Breast epithelium (tissue), 3 donors: ENCODE measurements at regions not wholly inside any gene's neighbourhood (a gene's known extent, or its start where the extent isn't known, plus 50 kb on each side); places are given as distances from the start of the nearest gene placed in this dataset.

Source experiments
- POLR2A ChIP-seq: fragments of 450-650 bp; IDR thresholded peaks from one replicate; pipeline ENCODE4 v1.6.1; 2016; ENCODE audit warnings: antibody characterized with exemption, mild to moderate bottlenecking, moderate library complexity
- TF ChIP-seq, protein P1 (sequence below), 3 donors: fragments of 450-650 bp; IDR thresholded peaks; one replicate each; pipeline ENCODE4 v1.5.1; 2016 to 2017; ENCODE audit warnings: antibody characterized with exemption in 3 of 3, mild to moderate bottlenecking in 3 of 3, moderate library complexity in 3 of 3

DNA sequence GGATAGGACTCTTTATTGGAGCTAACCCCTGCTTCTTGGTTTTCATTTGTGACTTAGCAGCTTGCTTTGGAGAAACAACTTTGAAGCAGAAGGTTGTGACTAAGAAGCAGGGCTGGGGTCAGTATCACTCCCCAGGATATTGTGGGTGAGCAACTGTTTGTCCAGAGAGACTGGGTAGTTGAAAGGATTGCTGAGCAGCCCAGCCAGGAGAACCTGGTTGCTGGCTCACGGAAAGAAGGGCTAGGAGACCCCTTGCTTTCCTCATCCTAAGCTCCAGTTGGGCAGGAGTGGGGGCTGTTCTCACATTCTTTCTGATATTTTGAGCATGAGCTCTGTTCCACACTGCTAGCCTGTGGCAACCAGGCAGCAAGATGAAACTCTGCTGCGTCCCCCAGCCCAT is 151.2 kb downstream of the CBLN1 start:
- TF ChIP-seq POLR2A, result no peak
- TF ChIP-seq, protein P1, sequence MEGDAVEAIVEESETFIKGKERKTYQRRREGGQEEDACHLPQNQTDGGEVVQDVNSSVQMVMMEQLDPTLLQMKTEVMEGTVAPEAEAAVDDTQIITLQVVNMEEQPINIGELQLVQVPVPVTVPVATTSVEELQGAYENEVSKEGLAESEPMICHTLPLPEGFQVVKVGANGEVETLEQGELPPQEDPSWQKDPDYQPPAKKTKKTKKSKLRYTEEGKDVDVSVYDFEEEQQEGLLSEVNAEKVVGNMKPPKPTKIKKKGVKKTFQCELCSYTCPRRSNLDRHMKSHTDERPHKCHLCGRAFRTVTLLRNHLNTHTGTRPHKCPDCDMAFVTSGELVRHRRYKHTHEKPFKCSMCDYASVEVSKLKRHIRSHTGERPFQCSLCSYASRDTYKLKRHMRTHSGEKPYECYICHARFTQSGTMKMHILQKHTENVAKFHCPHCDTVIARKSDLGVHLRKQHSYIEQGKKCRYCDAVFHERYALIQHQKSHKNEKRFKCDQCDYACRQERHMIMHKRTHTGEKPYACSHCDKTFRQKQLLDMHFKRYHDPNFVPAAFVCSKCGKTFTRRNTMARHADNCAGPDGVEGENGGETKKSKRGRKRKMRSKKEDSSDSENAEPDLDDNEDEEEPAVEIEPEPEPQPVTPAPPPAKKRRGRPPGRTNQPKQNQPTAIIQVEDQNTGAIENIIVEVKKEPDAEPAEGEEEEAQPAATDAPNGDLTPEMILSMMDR (IDR thresholded peaks at IDR 0.05), result no peak
